Natural killer cell (primary cell): ENCODE measurements at regions not wholly inside any gene's neighbourhood (a gene's known extent, or its start where the extent isn't known, plus 50 kb on each side); places are given as distances from the start of the nearest gene placed in this dataset.
"Not testable (repeated sequence)": the region's sequence is repeated elsewhere in the genome, so short reads cannot be mapped to it uniquely, and the experiment has no call there.

Experiments used
- ATAC-seq, 3 donors: fragments of 150-1000 bp in 2 of 3; fragments of 200-7000 bp in 1 of 3; cut with Tn5 transposase; 1 replicate in 1 of 3; 2 replicates in 2 of 3; pipeline ENCODE4 v1.10.0; 2021; ENCODE audit warnings: mild to moderate bottlenecking in 2 of 3, moderate library complexity in 2 of 3
- DNase-seq, 2 donors: peaks; one replicate each; pipeline versions ENCODE4 v3.0.0 to v3.0.0-alpha.2; 2013 to 2021; ENCODE audit warnings: mixed read lengths in 1 of 2
- H3K27ac ChIP-seq: one replicate; pipeline ENCODE4 v1.5.1; 2013; ENCODE audit warnings: mild to moderate bottlenecking, low read length
- H3K27me3 ChIP-seq: one replicate; pipeline ENCODE4 v1.6.1; 2013; ENCODE audit warnings: low read length; ENCODE audit not compliant: control insufficient read depth, insufficient read depth
- H3K36me3 ChIP-seq: one replicate; pipeline ENCODE4 v1.6.1; 2013; ENCODE audit warnings: low read length; ENCODE audit not compliant: control insufficient read depth, insufficient read depth
- H3K4me1 ChIP-seq: one replicate; pipeline ENCODE4 v1.6.1; 2013; ENCODE audit warnings: low read length; ENCODE audit not compliant: control insufficient read depth, insufficient read depth
- H3K4me3 ChIP-seq: one replicate; pipeline ENCODE4 v1.5.1; 2013; ENCODE audit warnings: low read length
- H3K9me3 ChIP-seq: one replicate; pipeline ENCODE4 v1.6.1; 2013; ENCODE audit warnings: low read length; ENCODE audit not compliant: control insufficient read depth, insufficient read depth
- H3K27ac Mint-ChIP-seq, 2 donors: one replicate each; pipeline ENCODE4 v1.8.0; 2022; ENCODE audit warnings: mild to moderate bottlenecking in 2 of 2, mixed read lengths in 2 of 2, moderate library complexity in 1 of 2
- H3K27me3 Mint-ChIP-seq, 2 donors: one replicate each; pipeline ENCODE4 v1.8.0; 2022; ENCODE audit warnings: low read depth in 2 of 2, mixed read lengths in 2 of 2
- H3K36me3 Mint-ChIP-seq: one replicate; pipeline ENCODE4 v1.8.0; 2022; ENCODE audit warnings: mixed read lengths
- H3K4me1 Mint-ChIP-seq, 2 donors: one replicate each; pipeline ENCODE4 v1.8.0; 2022; ENCODE audit warnings: mixed read lengths in 2 of 2
- H3K4me3 Mint-ChIP-seq: one replicate; pipeline ENCODE4 v1.8.0; 2022; ENCODE audit warnings: mild to moderate bottlenecking, moderate library complexity, mixed read lengths
- H3K9me3 Mint-ChIP-seq, 2 donors: one replicate each; pipeline ENCODE4 v1.8.0; 2022; ENCODE audit warnings: mixed read lengths in 2 of 2
- WGBS: methylation state at CpG from one replicate; pipeline ENCODE4 v1.1.7; 2013; ENCODE audit warnings: missing lambda C conversion rate; ENCODE audit not compliant: insufficient coverage; 5-methylcytosine and 5-hydroxymethylcytosine counted together
- intact Hi-C: fragments of 100-400 bp; cut with micrococcal nuclease; formaldehyde crosslinking; loops from one replicate; pipeline ENCODE4 v1.14.2; 2022
- TF ChIP-seq, protein P1 (sequence below): fragments of 200-600 bp; IDR thresholded peaks from one replicate; pipeline ENCODE4 v1.8.0; 2022; ENCODE audit warnings: antibody characterized with exemption

DNA sequence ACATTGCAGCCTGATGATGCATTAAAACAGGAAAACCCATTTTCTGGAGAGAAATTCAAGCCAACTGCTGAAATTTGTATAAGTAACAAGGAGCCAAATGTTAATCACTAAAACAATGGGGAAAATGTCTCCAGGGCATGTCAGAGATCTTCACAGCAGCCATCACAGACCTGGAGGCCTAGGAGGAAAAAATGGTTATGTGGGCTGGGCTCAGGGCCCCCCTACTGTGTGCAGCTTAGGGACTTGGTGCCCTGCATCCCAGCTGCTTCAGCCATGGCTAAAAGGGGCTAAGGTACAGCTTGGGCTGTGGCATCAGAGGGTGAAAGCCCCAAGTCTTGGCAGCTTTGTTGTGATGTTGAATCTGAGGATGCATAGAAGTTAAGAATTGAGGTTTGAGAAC, 479.8 kb downstream of the BCKDHB start:
- TF ChIP-seq, protein P1, sequence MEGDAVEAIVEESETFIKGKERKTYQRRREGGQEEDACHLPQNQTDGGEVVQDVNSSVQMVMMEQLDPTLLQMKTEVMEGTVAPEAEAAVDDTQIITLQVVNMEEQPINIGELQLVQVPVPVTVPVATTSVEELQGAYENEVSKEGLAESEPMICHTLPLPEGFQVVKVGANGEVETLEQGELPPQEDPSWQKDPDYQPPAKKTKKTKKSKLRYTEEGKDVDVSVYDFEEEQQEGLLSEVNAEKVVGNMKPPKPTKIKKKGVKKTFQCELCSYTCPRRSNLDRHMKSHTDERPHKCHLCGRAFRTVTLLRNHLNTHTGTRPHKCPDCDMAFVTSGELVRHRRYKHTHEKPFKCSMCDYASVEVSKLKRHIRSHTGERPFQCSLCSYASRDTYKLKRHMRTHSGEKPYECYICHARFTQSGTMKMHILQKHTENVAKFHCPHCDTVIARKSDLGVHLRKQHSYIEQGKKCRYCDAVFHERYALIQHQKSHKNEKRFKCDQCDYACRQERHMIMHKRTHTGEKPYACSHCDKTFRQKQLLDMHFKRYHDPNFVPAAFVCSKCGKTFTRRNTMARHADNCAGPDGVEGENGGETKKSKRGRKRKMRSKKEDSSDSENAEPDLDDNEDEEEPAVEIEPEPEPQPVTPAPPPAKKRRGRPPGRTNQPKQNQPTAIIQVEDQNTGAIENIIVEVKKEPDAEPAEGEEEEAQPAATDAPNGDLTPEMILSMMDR: no peak
- no peaks in the 10 kb centered on the region for H3K9me3 ChIP-seq
- Mint-ChIP-seq H3K36me3 (peaks cover 9% of the 10 kb centered on the region), H3K27me3 (peaks cover 0 to 2% of the 10 kb centered on the region in 2 donors), H3K9me3 (peaks cover 8 to 17% of the 10 kb centered on the region in 2 donors), H3K27ac (no peak overlapping the region), H3K4me3 (no peak overlapping the region), H3K4me1 (no peaks in the 10 kb centered on the region)
- H3K4me1 ChIP-seq: no peaks in the 10 kb centered on the region
- intact Hi-C loops: no loop called here
- no peaks in the 10 kb centered on the region for H3K36me3 ChIP-seq
- no peaks in the 10 kb centered on the region for H3K27me3 ChIP-seq
- H3K27ac ChIP-seq: no peak overlapping the region
- no peak overlapping the region for H3K4me3 ChIP-seq
- no peak for ATAC-seq
- no peak for DNase-seq

DNA sequence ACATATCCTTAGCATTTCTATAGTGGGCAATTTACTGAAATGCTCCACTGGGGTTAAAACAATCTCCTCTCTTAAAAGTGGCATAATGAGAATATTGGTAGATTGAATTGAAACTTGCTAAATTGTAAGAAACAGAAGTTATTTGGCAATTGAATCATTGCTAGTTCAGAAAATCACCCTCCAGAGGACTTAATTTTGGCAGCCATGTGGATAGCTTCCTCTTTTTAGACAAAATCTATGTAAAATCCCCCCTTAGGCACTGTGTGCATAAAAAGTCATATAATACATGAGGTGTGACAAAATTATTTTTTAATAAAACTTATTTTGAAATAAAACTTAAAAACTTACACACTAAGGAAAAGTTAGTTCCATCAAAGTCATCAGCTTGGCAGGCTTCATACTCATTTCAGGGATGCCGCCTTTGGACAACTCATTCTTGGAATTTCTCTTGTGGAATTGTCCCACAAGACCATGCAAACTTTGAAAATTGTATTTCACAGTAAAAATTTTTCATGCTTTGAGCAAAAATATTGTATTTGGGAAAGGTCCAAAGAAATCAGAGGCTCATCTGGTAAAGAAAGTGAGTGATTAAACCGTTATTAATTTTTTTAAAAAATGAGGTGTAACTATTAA, 473.0 kb downstream of the BCKDHB start:
- Mint-ChIP-seq H3K27me3 (peaks cover 5 to 6% of the 10 kb centered on the region in 2 donors), H3K4me3 (no peak overlapping the region), H3K36me3 (no peaks in the 10 kb centered on the region), H3K27ac (no peak overlapping the region), H3K9me3 (no peaks in the 10 kb centered on the region), H3K4me1 (no peaks in the 10 kb centered on the region)
- no peak overlapping the region for H3K27ac ChIP-seq
- no peaks in the 10 kb centered on the region for H3K36me3 ChIP-seq
- TF ChIP-seq, protein P1: no peak
- no peak overlapping the region for H3K4me3 ChIP-seq
- intact Hi-C loops: no loop called here
- no peak for DNase-seq
- H3K9me3 ChIP-seq: no peaks in the 10 kb centered on the region
- no peaks in the 10 kb centered on the region for H3K27me3 ChIP-seq
- 93% methylated on average over 2 of the region's 2 CpGs for WGBS
- no peak for ATAC-seq
- no peaks in the 10 kb centered on the region for H3K4me1 ChIP-seq

DNA sequence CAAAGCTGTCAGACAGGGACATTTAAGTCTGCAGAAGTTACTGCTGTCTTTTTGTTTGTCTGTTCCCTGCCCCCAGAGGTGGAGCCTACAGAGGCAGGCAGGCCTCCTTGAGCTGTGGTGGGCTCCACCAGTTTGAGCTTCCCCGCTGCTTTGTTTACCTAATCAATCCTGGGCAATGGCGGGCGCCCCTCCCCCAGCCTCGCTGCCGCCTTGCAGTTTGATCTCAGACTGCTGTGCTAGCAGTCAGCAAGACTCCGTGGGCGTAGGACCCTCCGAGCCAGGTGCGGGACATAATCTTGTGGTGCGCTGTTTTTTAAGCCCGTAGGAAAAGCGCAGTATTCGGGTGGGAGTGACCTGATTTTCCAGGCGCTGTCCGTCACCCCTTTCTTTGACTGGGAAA, 466.8 kb downstream of the BCKDHB start:
- H3K36me3 Mint-ChIP-seq, H3K27ac Mint-ChIP-seq, H3K4me3 ChIP-seq, DNase-seq, H3K27me3 Mint-ChIP-seq, H3K4me3 Mint-ChIP-seq, H3K9me3 Mint-ChIP-seq, H3K27me3 ChIP-seq, H3K36me3 ChIP-seq, H3K9me3 ChIP-seq, H3K4me1 ChIP-seq, intact Hi-C loops, ATAC-seq, H3K27ac ChIP-seq, H3K4me1 Mint-ChIP-seq: not testable (repeated sequence)
- 85% methylated on average over 15 of the region's 15 CpGs for WGBS

DNA sequence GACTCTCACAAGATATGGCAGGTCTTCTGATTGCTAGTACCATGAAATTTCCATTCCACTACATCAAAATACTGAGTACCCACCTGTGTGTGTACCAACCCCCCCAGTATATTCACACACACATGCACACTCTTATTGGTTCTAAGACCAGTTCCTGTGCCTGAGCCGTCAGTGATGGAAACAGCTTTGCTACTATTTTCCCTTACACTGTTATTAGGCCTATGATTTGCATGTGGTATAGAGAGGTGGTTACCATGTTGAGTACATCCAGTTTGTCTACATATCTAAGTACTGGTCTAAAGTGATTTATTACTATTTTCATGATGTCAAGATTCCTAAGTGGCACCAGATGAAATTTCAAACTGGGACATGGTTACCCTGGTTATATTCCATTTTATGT, 459.9 kb downstream of the BCKDHB start:
- Mint-ChIP-seq H3K27ac (no peak overlapping the region), H3K9me3 (no peaks in the 10 kb centered on the region), H3K4me3 (no peak overlapping the region), H3K36me3 (no peaks in the 10 kb centered on the region), H3K4me1 (no peaks in the 10 kb centered on the region), H3K27me3 (no peaks in the 10 kb centered on the region)
- intact Hi-C loops: no loop called here
- no peaks in the 10 kb centered on the region for H3K9me3 ChIP-seq
- H3K4me3 ChIP-seq: no peak overlapping the region
- H3K27me3 ChIP-seq: no peaks in the 10 kb centered on the region
- WGBS: no CpG with 5 or more reads among the region's 1 CpG
- DNase-seq (no peak), ATAC-seq (no peak)
- no peaks in the 10 kb centered on the region for H3K4me1 ChIP-seq
- H3K27ac ChIP-seq: no peak overlapping the region
- TF ChIP-seq, protein P1: no peak
- H3K36me3 ChIP-seq: no peaks in the 10 kb centered on the region
